ENCODE measurements at regions not wholly inside any gene's neighbourhood (a gene's known extent, or its start where the extent isn't known, plus 50 kb on each side); places are given as distances from the start of the nearest gene placed in this dataset.

DNA sequence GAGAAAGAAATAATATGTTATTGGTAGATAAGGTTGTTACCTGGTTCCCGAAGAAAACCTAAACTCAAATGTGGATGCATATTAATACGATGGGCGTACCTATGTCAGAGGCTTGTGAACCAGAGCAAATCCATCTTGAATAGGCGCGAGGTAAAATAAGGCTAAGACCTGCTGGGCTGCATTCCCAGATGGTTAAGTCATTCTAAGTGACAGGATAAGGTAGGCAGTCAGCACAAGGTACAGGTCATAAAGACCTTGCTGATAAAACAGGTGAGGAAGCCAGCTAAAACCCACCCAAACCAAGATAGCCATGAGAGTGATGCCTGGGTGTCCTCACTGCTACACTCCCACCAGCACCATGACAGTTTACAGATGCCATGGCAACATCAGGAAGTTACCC is 1400.1 kb downstream of the CDH8 start:
- TF ChIP-seq, protein P1, sequence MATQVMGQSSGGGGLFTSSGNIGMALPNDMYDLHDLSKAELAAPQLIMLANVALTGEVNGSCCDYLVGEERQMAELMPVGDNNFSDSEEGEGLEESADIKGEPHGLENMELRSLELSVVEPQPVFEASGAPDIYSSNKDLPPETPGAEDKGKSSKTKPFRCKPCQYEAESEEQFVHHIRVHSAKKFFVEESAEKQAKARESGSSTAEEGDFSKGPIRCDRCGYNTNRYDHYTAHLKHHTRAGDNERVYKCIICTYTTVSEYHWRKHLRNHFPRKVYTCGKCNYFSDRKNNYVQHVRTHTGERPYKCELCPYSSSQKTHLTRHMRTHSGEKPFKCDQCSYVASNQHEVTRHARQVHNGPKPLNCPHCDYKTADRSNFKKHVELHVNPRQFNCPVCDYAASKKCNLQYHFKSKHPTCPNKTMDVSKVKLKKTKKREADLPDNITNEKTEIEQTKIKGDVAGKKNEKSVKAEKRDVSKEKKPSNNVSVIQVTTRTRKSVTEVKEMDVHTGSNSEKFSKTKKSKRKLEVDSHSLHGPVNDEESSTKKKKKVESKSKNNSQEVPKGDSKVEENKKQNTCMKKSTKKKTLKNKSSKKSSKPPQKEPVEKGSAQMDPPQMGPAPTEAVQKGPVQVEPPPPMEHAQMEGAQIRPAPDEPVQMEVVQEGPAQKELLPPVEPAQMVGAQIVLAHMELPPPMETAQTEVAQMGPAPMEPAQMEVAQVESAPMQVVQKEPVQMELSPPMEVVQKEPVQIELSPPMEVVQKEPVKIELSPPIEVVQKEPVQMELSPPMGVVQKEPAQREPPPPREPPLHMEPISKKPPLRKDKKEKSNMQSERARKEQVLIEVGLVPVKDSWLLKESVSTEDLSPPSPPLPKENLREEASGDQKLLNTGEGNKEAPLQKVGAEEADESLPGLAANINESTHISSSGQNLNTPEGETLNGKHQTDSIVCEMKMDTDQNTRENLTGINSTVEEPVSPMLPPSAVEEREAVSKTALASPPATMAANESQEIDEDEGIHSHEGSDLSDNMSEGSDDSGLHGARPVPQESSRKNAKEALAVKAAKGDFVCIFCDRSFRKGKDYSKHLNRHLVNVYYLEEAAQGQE (IDR thresholded peaks at IDR 0.05; ENCODE audit: borderline replicate concordance), result no peak
- TF ChIP-seq, protein P2, sequence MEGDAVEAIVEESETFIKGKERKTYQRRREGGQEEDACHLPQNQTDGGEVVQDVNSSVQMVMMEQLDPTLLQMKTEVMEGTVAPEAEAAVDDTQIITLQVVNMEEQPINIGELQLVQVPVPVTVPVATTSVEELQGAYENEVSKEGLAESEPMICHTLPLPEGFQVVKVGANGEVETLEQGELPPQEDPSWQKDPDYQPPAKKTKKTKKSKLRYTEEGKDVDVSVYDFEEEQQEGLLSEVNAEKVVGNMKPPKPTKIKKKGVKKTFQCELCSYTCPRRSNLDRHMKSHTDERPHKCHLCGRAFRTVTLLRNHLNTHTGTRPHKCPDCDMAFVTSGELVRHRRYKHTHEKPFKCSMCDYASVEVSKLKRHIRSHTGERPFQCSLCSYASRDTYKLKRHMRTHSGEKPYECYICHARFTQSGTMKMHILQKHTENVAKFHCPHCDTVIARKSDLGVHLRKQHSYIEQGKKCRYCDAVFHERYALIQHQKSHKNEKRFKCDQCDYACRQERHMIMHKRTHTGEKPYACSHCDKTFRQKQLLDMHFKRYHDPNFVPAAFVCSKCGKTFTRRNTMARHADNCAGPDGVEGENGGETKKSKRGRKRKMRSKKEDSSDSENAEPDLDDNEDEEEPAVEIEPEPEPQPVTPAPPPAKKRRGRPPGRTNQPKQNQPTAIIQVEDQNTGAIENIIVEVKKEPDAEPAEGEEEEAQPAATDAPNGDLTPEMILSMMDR (IDR thresholded peaks at IDR 0.05; ENCODE audit: poor library complexity, severe bottlenecking), result no peak
- no peak for TF ChIP-seq TAF1 (IDR thresholded peaks at IDR 0.05; ENCODE audit: low read depth)
- TF ChIP-seq RAD21 (conservative IDR thresholded peaks at IDR 0.05), result no peak
- TF ChIP-seq POLR2AphosphoS5 (IDR thresholded peaks at IDR 0.05), result no peak
- TF ChIP-seq EZH2 (IDR thresholded peaks at IDR 0.05; ENCODE audit: borderline replicate concordance, insufficient read depth, low read length, poor library complexity, severe bottlenecking), result no peak
- TF ChIP-seq MXI1 (conservative IDR thresholded peaks at IDR 0.05; ENCODE audit: poor library complexity, severe bottlenecking), result no peak
- TF ChIP-seq SMC3 (conservative IDR thresholded peaks at IDR 0.05; ENCODE audit: poor library complexity), result no peak
- no peak for TF ChIP-seq EP300 (conservative IDR thresholded peaks at IDR 0.05; ENCODE audit: poor library complexity, severe bottlenecking)

Measured in neural cell (in vitro differentiated cells).